Ishikawa (cell line): ENCODE measurements at regions not wholly inside any gene's neighbourhood (a gene's known extent, or its start where the extent isn't known, plus 50 kb on each side); places are given as distances from the start of the nearest gene placed in this dataset.

Experiments used
- CEBPB ChIP-seq: IDR thresholded peaks from 2 replicates; pipeline ENCODE4 v1.6.1; 2012
- CREB1 ChIP-seq: IDR thresholded peaks from 2 replicates; pipeline ENCODE4 v1.6.1; 2012; ENCODE audit warnings: low read depth
- EGR1 ChIP-seq: IDR thresholded peaks from 2 replicates; pipeline ENCODE4 v1.6.1; 2012
- EP300 ChIP-seq: IDR thresholded peaks from 2 replicates; pipeline ENCODE4 v1.6.1; 2012; ENCODE audit warnings: borderline replicate concordance
- FOXM1 ChIP-seq: IDR thresholded peaks from 2 replicates; pipeline ENCODE4 v1.6.1; 2012; ENCODE audit warnings: low read depth, borderline replicate concordance
- MAX ChIP-seq: IDR thresholded peaks from 2 replicates; pipeline ENCODE4 v1.6.1; 2012
- NFIC ChIP-seq: IDR thresholded peaks from 2 replicates; pipeline ENCODE4 v1.6.1; 2012
- RAD21 ChIP-seq: IDR thresholded peaks from 2 replicates; pipeline ENCODE4 v1.6.1; 2012; ENCODE audit warnings: low read depth
- REST ChIP-seq: IDR thresholded peaks from 2 replicates; pipeline ENCODE4 v1.6.1; 2012; ENCODE audit warnings: low read depth, mild to moderate bottlenecking
- TAF1 ChIP-seq: IDR thresholded peaks from 2 replicates; pipeline ENCODE4 v1.6.1; 2012; ENCODE audit warnings: low read depth, mild to moderate bottlenecking
- TCF12 ChIP-seq: IDR thresholded peaks from 2 replicates; pipeline ENCODE4 v1.6.1; 2012; ENCODE audit warnings: low read depth
- TEAD4 ChIP-seq: IDR thresholded peaks from 2 replicates; pipeline ENCODE4 v1.6.1; 2012
- USF1 ChIP-seq: IDR thresholded peaks from 2 replicates; pipeline ENCODE4 v1.6.1; 2012
- YY1 ChIP-seq: IDR thresholded peaks from 2 replicates; pipeline ENCODE4 v1.6.1; 2012; ENCODE audit warnings: low read depth
- ZBTB7A ChIP-seq: IDR thresholded peaks from 2 replicates; pipeline ENCODE4 v1.6.1; 2012; ENCODE audit warnings: low read depth

- TF ChIP-seq CEBPB (no peak), REST (no peak), FOXM1 (no peak), CREB1 (no peak), YY1 (no peak), TAF1 (no peak), EP300 (no peak), ZBTB7A (no peak), TEAD4 (no peak), EGR1 (no peak), RAD21 (no peak), USF1 (no peak), TCF12 (no peak), MAX (no peak), NFIC (no peak)
Measured at GRCh38 chr2:239517686-239518085, 116.9 kb upstream of the HDAC4 start.

- TF ChIP-seq MAX: no peak
- TF ChIP-seq TCF12: no peak
- no peak for TF ChIP-seq USF1
- no peak for TF ChIP-seq EP300
Measured at GRCh38 chr2:239516954-239517305, 116.1 kb upstream of the HDAC4 start.

- TF ChIP-seq CREB1 (no peak), EP300 (no peak), FOXM1 (no peak), USF1 (no peak), CEBPB (no peak), REST (no peak), MAX (no peak), TAF1 (no peak), TCF12 (no peak), EGR1 (no peak), RAD21 (no peak), TEAD4 (no peak), ZBTB7A (no peak), YY1 (no peak), NFIC (no peak)
Measured at GRCh38 chr2:239516286-239516953, 115.6 kb upstream of the HDAC4 start.

- no peak for TF ChIP-seq EP300
- TF ChIP-seq CREB1: no peak
- no peak for TF ChIP-seq TAF1
- no peak for TF ChIP-seq FOXM1
- no peak for TF ChIP-seq USF1
- no peak for TF ChIP-seq ZBTB7A
- no peak for TF ChIP-seq REST
- no peak for TF ChIP-seq NFIC
- TF ChIP-seq TEAD4: no peak
- TF ChIP-seq RAD21: no peak
Measured at GRCh38 chr2:239514754-239515530, 114.1 kb upstream of the HDAC4 start.
